H1 (cell line): ENCODE measurements at regions not wholly inside any gene's neighbourhood (a gene's known extent, or its start where the extent isn't known, plus 50 kb on each side); places are given as distances from the start of the nearest gene placed in this dataset.

Experiments used
- CHD2 ChIP-seq: IDR thresholded peaks from 2 replicates; pipeline ENCODE4 v1.6.1; 2012; ENCODE audit warnings: low read length, improper control_type of control experiment
- CTCF ChIP-seq, 3 experiments: IDR thresholded peaks; 1 replicate in 2 of 3; 2 replicates in 1 of 3; pipeline versions ENCODE4 v1.5.1 to v1.6.1; 2011; ENCODE audit warnings: low read length in 3 of 3, mild to moderate bottlenecking in 3 of 3, inconsistent platforms in 2 of 3, low read depth in 1 of 3, moderate library complexity in 1 of 3; ENCODE audit not compliant: insufficient read depth in 1 of 3; ENCODE audit errors: control extremely low read depth in 1 of 3
- HDAC2 ChIP-seq, 2 experiments: fragments of 300-600 bp in 1 of 2; sonication (generic) in 1 of 2; IDR thresholded peaks; 2 replicates each; pipeline ENCODE4 v1.6.1; 2011 to 2012; ENCODE audit warnings: low read depth in 2 of 2, low read length in 2 of 2, mild to moderate bottlenecking in 2 of 2, moderate library complexity in 2 of 2, borderline replicate concordance in 1 of 2, inconsistent platforms in 1 of 2
- PHF8 ChIP-seq: fragments of 200-600 bp; sonication (generic); conservative IDR thresholded peaks from 2 replicates; pipeline ENCODE4 v1.7.1; 2012; ENCODE audit warnings: low read depth, mild to moderate bottlenecking, inconsistent platforms, low read length, moderate library complexity
- RXRA ChIP-seq: IDR thresholded peaks from 2 replicates; pipeline ENCODE4 v1.6.1; 2011; ENCODE audit warnings: low read depth, mild to moderate bottlenecking, low read length, moderate library complexity; ENCODE audit not compliant: insufficient read depth
- SIRT6 ChIP-seq: IDR thresholded peaks from one replicate; pipeline ENCODE4 v1.7.1; 2012; ENCODE audit warnings: low read length, inconsistent platforms
- TAF1 ChIP-seq: IDR thresholded peaks from 2 replicates; pipeline ENCODE4 v1.6.1; 2011; ENCODE audit warnings: mild to moderate bottlenecking, low read depth, low read length
- TBP ChIP-seq: IDR thresholded peaks from 2 replicates; pipeline ENCODE4 v1.6.1; 2011; ENCODE audit warnings: low read depth, low read length, improper control_type of control experiment
- TEAD4 ChIP-seq: IDR thresholded peaks from 2 replicates; pipeline ENCODE4 v1.6.1; 2012; ENCODE audit warnings: low read depth, low read length, inconsistent platforms, mixed read lengths

- TF ChIP-seq TBP (no peak), TEAD4 (no peak), CHD2 (no peak), HDAC2 (IDR thresholded peaks at IDR 0.05; ENCODE audit: borderline replicate concordance in 1 of 2, low read depth in 2 of 2, low read length in 2 of 2) (0 out of 4 replicates have a peak, but pooled peaks of 1 of the 2 experiments have one; percentile 39), RXRA (no peak), TAF1 (no peak), PHF8 (no peak), SIRT6 (no peak), CTCF (IDR thresholded peaks at IDR 0.05; ENCODE audit: control extremely low read depth in 1 of 3, insufficient read depth in 1 of 3, low read depth in 1 of 3, low read length in 3 of 3) (peak; percentile 80 to 93 (median 88))
- TF ChIP-seq, all 59 proteins: peak for 3
Observed at GRCh38 chr2:49490710-49491109, 336.4 kb upstream of the FSHR start (continued).
